ENCODE measurements at regions not wholly inside any gene's neighbourhood (a gene's known extent, or its start where the extent isn't known, plus 50 kb on each side); places are given as distances from the start of the nearest gene placed in this dataset.
"Not testable (repeated sequence)": the region's sequence is repeated elsewhere in the genome, so short reads cannot be mapped to it uniquely, and the experiment has no call there.

GRCh38 chr14:83269583-83269982, 1735.9 kb upstream of the SEL1L start:
- intact Hi-C loops (cut with micrococcal nuclease): no loop called here

GRCh38 chr14:83271663-83272062, 1738.0 kb upstream of the SEL1L start:
- intact Hi-C loops (cut with micrococcal nuclease): no loop called here

- intact Hi-C loops (cut with micrococcal nuclease): no loop called here
Observed at GRCh38 chr14:83280719-83281118, 1747.1 kb upstream of the SEL1L start.

GRCh38 chr14:83282706-83283105, 1749.1 kb upstream of the SEL1L start:
- intact Hi-C loops (cut with micrococcal nuclease): no loop called here

- intact Hi-C loops (cut with micrococcal nuclease): no loop called here
Observed at GRCh38 chr14:83287300-83287699, 1753.6 kb upstream of the SEL1L start.

GRCh38 chr14:83289390-83289789, 1755.7 kb upstream of the SEL1L start:
- intact Hi-C loops (cut with micrococcal nuclease): no loop called here

GRCh38 chr14:83289896-83290295, 1756.2 kb upstream of the SEL1L start:
- intact Hi-C loops (cut with micrococcal nuclease): no loop called here

- intact Hi-C loops (cut with micrococcal nuclease): no loop called here
Observed at GRCh38 chr14:83290447-83290846, 1756.8 kb upstream of the SEL1L start.

GRCh38 chr14:83291714-83292113, 1758.1 kb upstream of the SEL1L start:
- intact Hi-C loops (cut with micrococcal nuclease): no loop called here

- intact Hi-C loops (cut with micrococcal nuclease): no loop called here
Observed at GRCh38 chr14:83294941-83295340, 1761.3 kb upstream of the SEL1L start.

GRCh38 chr14:83297361-83297760, 1763.7 kb upstream of the SEL1L start:
- intact Hi-C loops (cut with micrococcal nuclease): no loop called here

- intact Hi-C loops (cut with micrococcal nuclease): not testable (repeated sequence)
Observed at GRCh38 chr14:83298016-83298415, 1764.4 kb upstream of the SEL1L start.

- intact Hi-C loops (cut with micrococcal nuclease): no loop called here
Observed at GRCh38 chr14:83300476-83301064, 1766.9 kb upstream of the SEL1L start.

- intact Hi-C loops (cut with micrococcal nuclease): no loop called here
Observed at GRCh38 chr14:83301791-83302190, 1768.1 kb upstream of the SEL1L start.

- intact Hi-C loops (cut with micrococcal nuclease): no loop called here
Observed at GRCh38 chr14:83309211-83309610, 1775.6 kb upstream of the SEL1L start.

- intact Hi-C loops (cut with micrococcal nuclease): no loop called here
Observed at GRCh38 chr14:83309833-83310232, 1776.2 kb upstream of the SEL1L start.

GRCh38 chr14:83312511-83312910, 1778.9 kb upstream of the SEL1L start:
- intact Hi-C loops (cut with micrococcal nuclease): no loop called here

GRCh38 chr14:83314764-83315163, 1781.1 kb upstream of the SEL1L start:
- intact Hi-C loops (cut with micrococcal nuclease): no loop called here

GRCh38 chr14:83316356-83316755, 1782.7 kb upstream of the SEL1L start:
- intact Hi-C loops (cut with micrococcal nuclease): no loop called here

GRCh38 chr14:83320837-83321236, 1787.2 kb upstream of the SEL1L start:
- intact Hi-C loops (cut with micrococcal nuclease): no loop called here

- intact Hi-C loops (cut with micrococcal nuclease): no loop called here
Observed at GRCh38 chr14:83331513-83331912, 1797.9 kb upstream of the SEL1L start.

- intact Hi-C loops (cut with micrococcal nuclease): no loop called here
Observed at GRCh38 chr14:83342590-83342989, 1808.9 kb upstream of the SEL1L start.

GRCh38 chr14:83347874-83348273, 1814.2 kb upstream of the SEL1L start:
- intact Hi-C loops (cut with micrococcal nuclease): no loop called here

- intact Hi-C loops (cut with micrococcal nuclease): no loop called here
Observed at GRCh38 chr14:83355609-83356008, 1822.0 kb upstream of the SEL1L start.

Data from T-helper 2 cell treated with Interferon-gamma antibody and Interleukin-4, amounts not matched to agents 100 ng/mL and 5 ng/mL, for 36 hours (primary cell).